SK-N-SH (cell line): ENCODE measurements at regions not wholly inside any gene's neighbourhood (a gene's known extent, or its start where the extent isn't known, plus 50 kb on each side); places are given as distances from the start of the nearest gene placed in this dataset.

ENCODE experiments used
- CTCF ChIA-PET: fragments of 300-600, 350-600 bp; formaldehyde crosslinking; extraction: SDS; loops from one replicate; lab custom pipeline; 2021; lab: Yijun Ruan, JAX
- POLR2A ChIA-PET: fragments of 350-600 bp; sonication (Branson Sonifier 250); formaldehyde crosslinking; extraction: SDS; loops from one replicate; lab custom pipeline; 2020; ENCODE audit warnings: antibody characterized with exemption, inconsistent platforms; lab: Yijun Ruan, JAX
- DNase-seq: peaks from one replicate; pipeline ENCODE4 v3.0.0; 2012
- H2AFZ ChIP-seq: fragments of 200-600 bp; sonication (generic); 2 replicates; pipeline ENCODE4 v1.8.1; 2016; ENCODE audit warnings: antibody characterized with exemption, mild to moderate bottlenecking, low read depth
- H3F3A ChIP-seq: fragments of 200-600 bp; sonication (generic); replicated peaks from 2 replicates; pipeline ENCODE3; 2016; ENCODE audit warnings: antibody characterized with exemption, mild to moderate bottlenecking; ENCODE audit not compliant: insufficient read depth
- H3K27ac ChIP-seq, 2 experiments: fragments of 200-500 bp in 1 of 2; fragments of 200-600 bp in 1 of 2; sonication (Bioruptor generic) in 1 of 2; sonication (generic), shearing (Covaris generic) in 1 of 2; 2 replicates each; pipeline versions ENCODE4 v1.5.1 to v1.6.1; 2014 to 2016; ENCODE audit warnings: low read depth in 2 of 2, inconsistent platforms in 1 of 2, low read length in 1 of 2, mild to moderate bottlenecking in 1 of 2, mixed read lengths in 1 of 2
- H3K27me3 ChIP-seq: fragments of 200-600 bp; sonication (generic), shearing (Covaris generic); 2 replicates; pipeline ENCODE4 v1.6.1; 2016; ENCODE audit warnings: mixed run types; ENCODE audit not compliant: insufficient read depth
- H3K36me3 ChIP-seq, 2 experiments: fragments of 200-500 bp in 1 of 2; fragments of 200-600 bp in 1 of 2; sonication (Bioruptor generic) in 1 of 2; sonication (generic) in 1 of 2; replicated peaks in 1 of 2; 2 replicates each; pipeline versions ENCODE3 to v1.5.1; 2014 to 2016; ENCODE audit warnings: low read length in 1 of 2, mild to moderate bottlenecking in 1 of 2; ENCODE audit not compliant: insufficient read depth in 2 of 2, control insufficient read depth in 1 of 2
- H3K4me1 ChIP-seq, 2 experiments: fragments of 200-500 bp in 1 of 2; fragments of 200-600 bp in 1 of 2; sonication (Bioruptor generic) in 1 of 2; sonication (generic), shearing (Covaris generic) in 1 of 2; 2 replicates each; pipeline versions ENCODE4 v1.5.1 to v1.6.1; 2014 to 2016; ENCODE audit warnings: low read depth in 1 of 2, low read length in 1 of 2, mixed run types in 1 of 2; ENCODE audit not compliant: insufficient read depth in 2 of 2, control insufficient read depth in 1 of 2
- H3K4me2 ChIP-seq: fragments of 200-600 bp; sonication (generic), shearing (Covaris generic); 2 replicates; pipeline ENCODE4 v1.6.1; 2017; ENCODE audit warnings: mixed run types
- H3K4me3 ChIP-seq, 2 experiments: fragments of 200-500 bp in 1 of 2; fragments of 200-600 bp in 1 of 2; sonication (Bioruptor generic) in 1 of 2; sonication (generic), shearing (Covaris generic) in 1 of 2; 2 replicates each; pipeline versions ENCODE4 v1.5.1 to v1.8.1; 2014 to 2016; ENCODE audit warnings: low read depth in 2 of 2, inconsistent platforms in 1 of 2, low read length in 1 of 2, mild to moderate bottlenecking in 1 of 2, mixed read lengths in 1 of 2, moderate library complexity in 1 of 2
- H3K79me2 ChIP-seq: fragments of 200-600 bp; sonication (generic); 2 replicates; pipeline ENCODE4 v1.8.1; 2017; ENCODE audit warnings: mild to moderate bottlenecking; ENCODE audit not compliant: insufficient read depth
- H3K9ac ChIP-seq: fragments of 200-600 bp; sonication (generic); 2 replicates; pipeline ENCODE4 v1.6.1; 2017; ENCODE audit warnings: mixed run types
- H3K9me2 ChIP-seq: fragments of 200-600 bp; sonication (generic); 2 replicates; pipeline ENCODE4 v1.6.1; 2017; ENCODE audit warnings: mixed run types
- H3K9me3 ChIP-seq: fragments of 200-600 bp; sonication (generic); 2 replicates; pipeline ENCODE4 v1.6.1; 2017; ENCODE audit warnings: mixed run types, mild to moderate bottlenecking, moderate library complexity
- H4K20me1 ChIP-seq: fragments of 200-600 bp; sonication (generic); 2 replicates; pipeline ENCODE4 v1.6.1; 2017; ENCODE audit warnings: mild to moderate bottlenecking, mixed run types; ENCODE audit not compliant: insufficient read depth
- ELF1 ChIP-seq: IDR thresholded peaks from 2 replicates; pipeline ENCODE4 v1.4.0; 2012
- EP300 ChIP-seq, 2 experiments: IDR thresholded peaks; 2 replicates each; pipeline versions ENCODE4 v1.4.0 to v1.6.1; 2012; ENCODE audit warnings: borderline replicate concordance in 1 of 2, low read depth in 1 of 2, low read length in 1 of 2
- EZH2phosphoT487 ChIP-seq: fragments of 200-600 bp; sonication (generic); IDR thresholded peaks from 2 replicates; pipeline ENCODE4 v1.6.1; 2017; ENCODE audit warnings: low read depth, mixed run types, mild to moderate bottlenecking, antibody characterized with exemption, moderate library complexity, borderline replicate concordance
- JUND ChIP-seq: IDR thresholded peaks from 2 replicates; pipeline ENCODE4 v1.4.0; 2012
- MXI1 ChIP-seq: IDR thresholded peaks from 2 replicates; pipeline ENCODE4 v1.6.1; 2012; ENCODE audit warnings: mild to moderate bottlenecking, low read depth, low read length, improper control_type of control experiment
- POLR2AphosphoS5 ChIP-seq: IDR thresholded peaks from 2 replicates; pipeline ENCODE4 v1.6.1; 2012; ENCODE audit warnings: low read depth, low read length
- SIN3A ChIP-seq: IDR thresholded peaks from 2 replicates; pipeline ENCODE4 v1.6.1; 2012; ENCODE audit warnings: low read depth, mild to moderate bottlenecking, low read length, moderate library complexity, borderline replicate concordance
- SMC3 ChIP-seq: IDR thresholded peaks from 2 replicates; pipeline ENCODE4 v1.6.1; 2012; ENCODE audit warnings: low read depth, low read length, improper control_type of control experiment
- TAF1 ChIP-seq: IDR thresholded peaks from 2 replicates; pipeline ENCODE4 v1.6.1; 2012; ENCODE audit warnings: low read depth, mild to moderate bottlenecking, low read length, moderate library complexity, borderline replicate concordance
- YY1 ChIP-seq: IDR thresholded peaks from 2 replicates; pipeline ENCODE4 v1.4.0; 2012; ENCODE audit warnings: low read depth, mild to moderate bottlenecking
- WGBS: methylation state at CpG from one replicate; pipeline ENCODE4 v1.1.6; 2017; ENCODE audit warnings: low lambda C conversion rate; 5-methylcytosine and 5-hydroxymethylcytosine counted together
- TF ChIP-seq, protein P1 (sequence below): IDR thresholded peaks from 2 replicates; pipeline ENCODE4 v1.4.0; 2012; ENCODE audit warnings: low read depth, borderline replicate concordance
- TF ChIP-seq, protein P2 (sequence below): fragments of 200-600 bp; sonication (generic); IDR thresholded peaks from 2 replicates; pipeline ENCODE4 v1.6.1; 2017; ENCODE audit warnings: antibody characterized with exemption, mild to moderate bottlenecking, moderate library complexity
- TF ChIP-seq, protein P3 (sequence below): IDR thresholded peaks from 2 replicates; pipeline ENCODE4 v1.4.0; 2012; ENCODE audit warnings: low read depth
- TF ChIP-seq, protein P4 (sequence below): IDR thresholded peaks from 2 replicates; pipeline ENCODE4 v1.6.1; 2012; ENCODE audit warnings: mild to moderate bottlenecking, low read depth, low read length, moderate library complexity
- TF ChIP-seq, protein P5 (sequence below): fragments of 150-350 bp; IDR thresholded peaks from 2 replicates; pipeline ENCODE4 v1.6.1; 2017; ENCODE audit warnings: antibody characterized with exemption, low read length, low read depth, borderline replicate concordance

DNA sequence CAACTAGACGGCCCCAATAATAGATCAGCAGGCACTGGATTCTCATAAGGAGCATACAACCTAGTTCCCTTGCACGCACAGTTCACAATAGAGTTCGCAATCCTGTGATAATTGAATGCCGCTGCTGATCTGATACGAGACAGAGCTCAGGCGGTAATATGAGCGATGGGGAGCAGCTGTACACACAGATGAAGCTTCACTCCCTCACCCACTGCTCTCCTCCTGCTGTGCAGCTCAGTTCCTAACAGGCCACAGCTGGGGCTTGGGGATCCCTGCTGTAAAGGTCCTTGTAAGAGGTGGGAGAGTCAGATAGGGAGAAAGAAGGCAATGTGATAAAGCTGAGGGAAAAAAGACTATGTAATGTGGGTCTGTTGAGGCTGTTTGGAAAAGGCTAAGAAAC is 577.5 kb downstream of the RBFOX1 start:
- POLR2A ChIA-PET = no interaction called here
- Histone ChIP-seq H3K9me3 (no peaks in the 10 kb centered on the region), H3K4me3 (no peak overlapping the region), H3F3A (no peaks in the 10 kb centered on the region), H4K20me1 (no peaks in the 10 kb centered on the region), H2AFZ (no peak overlapping the region), H3K36me3 (no peaks in the 10 kb centered on the region), H3K4me2 (no peak overlapping the region), H3K27ac (no peak overlapping the region), H3K79me2 (no peaks in the 10 kb centered on the region), H3K27me3 (no peaks in the 10 kb centered on the region), H3K4me1 (no peaks in the 10 kb centered on the region), H3K9me2 (no peaks in the 10 kb centered on the region), H3K9ac (no peak overlapping the region)
- DNase-seq = no peak
- CTCF ChIA-PET = interaction anchor here (0.6 kb wide), 1 partner anchor 268 kb away, joined by 3 read pairs; no protein-coding TSS in a partner anchor
- TF ChIP-seq EZH2phosphoT487 = no peak
- no peak for TF ChIP-seq EP300 (IDR thresholded peaks at IDR 0.05; ENCODE audit: borderline replicate concordance in 1 of 2, low read depth in 1 of 2, low read length in 1 of 2)
- TF ChIP-seq POLR2AphosphoS5 = no peak
- no peak for TF ChIP-seq MXI1
- TF ChIP-seq ELF1 = no peak
- no peak for TF ChIP-seq SMC3
- WGBS = 20% methylated on average over 7 of the region's 7 CpGs

DNA sequence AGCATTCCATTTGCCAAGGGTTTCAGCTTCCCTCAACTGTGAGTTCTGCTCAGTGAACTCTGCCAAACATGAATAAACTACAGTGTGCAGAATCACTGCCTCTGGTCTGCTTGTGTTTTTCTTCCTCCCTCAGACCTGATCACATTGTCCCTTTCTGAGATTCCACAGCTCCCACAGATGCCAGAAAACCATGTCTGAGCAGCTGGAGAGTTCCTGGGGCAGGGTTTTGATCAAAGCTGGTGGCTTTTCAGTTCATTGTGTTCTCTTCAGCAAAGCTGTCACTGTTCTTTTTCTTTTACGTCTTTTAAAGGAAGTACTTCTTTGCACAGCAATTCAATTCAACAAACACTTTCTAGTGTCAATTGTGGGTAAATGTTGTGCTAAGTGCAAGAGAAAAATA is 555.8 kb downstream of the RBFOX1 start:
- H3K4me3 ChIP-seq = no peak overlapping the region
- 48% methylated on average over 1 of the region's 1 CpG for WGBS
- no peaks in the 10 kb centered on the region for H3F3A ChIP-seq
- POLR2A ChIA-PET = no interaction called here
- no peaks in the 10 kb centered on the region for H3K9me2 ChIP-seq
- DNase-seq = no peak
- no peaks in the 10 kb centered on the region for H3K27me3 ChIP-seq
- no peaks in the 10 kb centered on the region for H3K9me3 ChIP-seq
- TF ChIP-seq, protein P1, sequence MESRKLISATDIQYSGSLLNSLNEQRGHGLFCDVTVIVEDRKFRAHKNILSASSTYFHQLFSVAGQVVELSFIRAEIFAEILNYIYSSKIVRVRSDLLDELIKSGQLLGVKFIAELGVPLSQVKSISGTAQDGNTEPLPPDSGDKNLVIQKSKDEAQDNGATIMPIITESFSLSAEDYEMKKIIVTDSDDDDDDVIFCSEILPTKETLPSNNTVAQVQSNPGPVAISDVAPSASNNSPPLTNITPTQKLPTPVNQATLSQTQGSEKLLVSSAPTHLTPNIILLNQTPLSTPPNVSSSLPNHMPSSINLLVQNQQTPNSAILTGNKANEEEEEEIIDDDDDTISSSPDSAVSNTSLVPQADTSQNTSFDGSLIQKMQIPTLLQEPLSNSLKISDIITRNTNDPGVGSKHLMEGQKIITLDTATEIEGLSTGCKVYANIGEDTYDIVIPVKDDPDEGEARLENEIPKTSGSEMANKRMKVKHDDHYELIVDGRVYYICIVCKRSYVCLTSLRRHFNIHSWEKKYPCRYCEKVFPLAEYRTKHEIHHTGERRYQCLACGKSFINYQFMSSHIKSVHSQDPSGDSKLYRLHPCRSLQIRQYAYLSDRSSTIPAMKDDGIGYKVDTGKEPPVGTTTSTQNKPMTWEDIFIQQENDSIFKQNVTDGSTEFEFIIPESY = no peak
- TF ChIP-seq YY1 (no peak), SIN3A (no peak), TAF1 (no peak), JUND (no peak)
- TF ChIP-seq, protein P2, sequence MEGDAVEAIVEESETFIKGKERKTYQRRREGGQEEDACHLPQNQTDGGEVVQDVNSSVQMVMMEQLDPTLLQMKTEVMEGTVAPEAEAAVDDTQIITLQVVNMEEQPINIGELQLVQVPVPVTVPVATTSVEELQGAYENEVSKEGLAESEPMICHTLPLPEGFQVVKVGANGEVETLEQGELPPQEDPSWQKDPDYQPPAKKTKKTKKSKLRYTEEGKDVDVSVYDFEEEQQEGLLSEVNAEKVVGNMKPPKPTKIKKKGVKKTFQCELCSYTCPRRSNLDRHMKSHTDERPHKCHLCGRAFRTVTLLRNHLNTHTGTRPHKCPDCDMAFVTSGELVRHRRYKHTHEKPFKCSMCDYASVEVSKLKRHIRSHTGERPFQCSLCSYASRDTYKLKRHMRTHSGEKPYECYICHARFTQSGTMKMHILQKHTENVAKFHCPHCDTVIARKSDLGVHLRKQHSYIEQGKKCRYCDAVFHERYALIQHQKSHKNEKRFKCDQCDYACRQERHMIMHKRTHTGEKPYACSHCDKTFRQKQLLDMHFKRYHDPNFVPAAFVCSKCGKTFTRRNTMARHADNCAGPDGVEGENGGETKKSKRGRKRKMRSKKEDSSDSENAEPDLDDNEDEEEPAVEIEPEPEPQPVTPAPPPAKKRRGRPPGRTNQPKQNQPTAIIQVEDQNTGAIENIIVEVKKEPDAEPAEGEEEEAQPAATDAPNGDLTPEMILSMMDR = no peak
- TF ChIP-seq, protein P3, sequence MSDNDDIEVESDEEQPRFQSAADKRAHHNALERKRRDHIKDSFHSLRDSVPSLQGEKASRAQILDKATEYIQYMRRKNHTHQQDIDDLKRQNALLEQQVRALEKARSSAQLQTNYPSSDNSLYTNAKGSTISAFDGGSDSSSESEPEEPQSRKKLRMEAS = no peak
- TF ChIP-seq, protein P4, sequence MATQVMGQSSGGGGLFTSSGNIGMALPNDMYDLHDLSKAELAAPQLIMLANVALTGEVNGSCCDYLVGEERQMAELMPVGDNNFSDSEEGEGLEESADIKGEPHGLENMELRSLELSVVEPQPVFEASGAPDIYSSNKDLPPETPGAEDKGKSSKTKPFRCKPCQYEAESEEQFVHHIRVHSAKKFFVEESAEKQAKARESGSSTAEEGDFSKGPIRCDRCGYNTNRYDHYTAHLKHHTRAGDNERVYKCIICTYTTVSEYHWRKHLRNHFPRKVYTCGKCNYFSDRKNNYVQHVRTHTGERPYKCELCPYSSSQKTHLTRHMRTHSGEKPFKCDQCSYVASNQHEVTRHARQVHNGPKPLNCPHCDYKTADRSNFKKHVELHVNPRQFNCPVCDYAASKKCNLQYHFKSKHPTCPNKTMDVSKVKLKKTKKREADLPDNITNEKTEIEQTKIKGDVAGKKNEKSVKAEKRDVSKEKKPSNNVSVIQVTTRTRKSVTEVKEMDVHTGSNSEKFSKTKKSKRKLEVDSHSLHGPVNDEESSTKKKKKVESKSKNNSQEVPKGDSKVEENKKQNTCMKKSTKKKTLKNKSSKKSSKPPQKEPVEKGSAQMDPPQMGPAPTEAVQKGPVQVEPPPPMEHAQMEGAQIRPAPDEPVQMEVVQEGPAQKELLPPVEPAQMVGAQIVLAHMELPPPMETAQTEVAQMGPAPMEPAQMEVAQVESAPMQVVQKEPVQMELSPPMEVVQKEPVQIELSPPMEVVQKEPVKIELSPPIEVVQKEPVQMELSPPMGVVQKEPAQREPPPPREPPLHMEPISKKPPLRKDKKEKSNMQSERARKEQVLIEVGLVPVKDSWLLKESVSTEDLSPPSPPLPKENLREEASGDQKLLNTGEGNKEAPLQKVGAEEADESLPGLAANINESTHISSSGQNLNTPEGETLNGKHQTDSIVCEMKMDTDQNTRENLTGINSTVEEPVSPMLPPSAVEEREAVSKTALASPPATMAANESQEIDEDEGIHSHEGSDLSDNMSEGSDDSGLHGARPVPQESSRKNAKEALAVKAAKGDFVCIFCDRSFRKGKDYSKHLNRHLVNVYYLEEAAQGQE = no peak
- TF ChIP-seq, protein P5, sequence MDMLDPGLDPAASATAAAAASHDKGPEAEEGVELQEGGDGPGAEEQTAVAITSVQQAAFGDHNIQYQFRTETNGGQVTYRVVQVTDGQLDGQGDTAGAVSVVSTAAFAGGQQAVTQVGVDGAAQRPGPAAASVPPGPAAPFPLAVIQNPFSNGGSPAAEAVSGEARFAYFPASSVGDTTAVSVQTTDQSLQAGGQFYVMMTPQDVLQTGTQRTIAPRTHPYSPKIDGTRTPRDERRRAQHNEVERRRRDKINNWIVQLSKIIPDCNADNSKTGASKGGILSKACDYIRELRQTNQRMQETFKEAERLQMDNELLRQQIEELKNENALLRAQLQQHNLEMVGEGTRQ = no peak
- TF ChIP-seq, all 33 proteins: peak for 0
- Histone ChIP-seq H4K20me1 (no peaks in the 10 kb centered on the region), H3K36me3 (no peaks in the 10 kb centered on the region), H3K4me1 (no peaks in the 10 kb centered on the region), H2AFZ (no peak overlapping the region), H3K9ac (no peak overlapping the region), H3K79me2 (no peaks in the 10 kb centered on the region; the same call in 1 of the 2 replicates), H3K27ac (no peak overlapping the region), H3K4me2 (no peak overlapping the region)
- CTCF ChIA-PET = no interaction called here
